ENCODE measurements at regions not wholly inside any gene's neighbourhood (a gene's known extent, or its start where the extent isn't known, plus 50 kb on each side); places are given as distances from the start of the nearest gene placed in this dataset.
"Not testable (repeated sequence)": the region's sequence is repeated elsewhere in the genome, so short reads cannot be mapped to it uniquely, and the experiment has no call there.

GRCh38 chr2:224650815-224651439 is 65.2 kb downstream of the CCDC195 start:
- H3K27ac ChIP-seq = no peak overlapping the region
- H3K9me3 ChIP-seq (replicated peaks in 1 of 11) = peaks cover 11 to 16% (median 12%) of the 10 kb centered on the region in 11 experiments
- H3K36me3 ChIP-seq = no peaks in the 10 kb centered on the region
- H3K4me3 ChIP-seq = no peak overlapping the region
- H3K4me1 ChIP-seq = no peaks in the 10 kb centered on the region
- TF ChIP-seq Cebpa-rat (IDR thresholded peaks at IDR 0.05) = no peak
- no peaks in the 10 kb centered on the region for H3K27me3 ChIP-seq
- H3K4me2 ChIP-seq = no peak overlapping the region
- no peak overlapping the region for H3K9ac ChIP-seq
- no peaks in the 10 kb centered on the region for H4K20me1 ChIP-seq

DNA sequence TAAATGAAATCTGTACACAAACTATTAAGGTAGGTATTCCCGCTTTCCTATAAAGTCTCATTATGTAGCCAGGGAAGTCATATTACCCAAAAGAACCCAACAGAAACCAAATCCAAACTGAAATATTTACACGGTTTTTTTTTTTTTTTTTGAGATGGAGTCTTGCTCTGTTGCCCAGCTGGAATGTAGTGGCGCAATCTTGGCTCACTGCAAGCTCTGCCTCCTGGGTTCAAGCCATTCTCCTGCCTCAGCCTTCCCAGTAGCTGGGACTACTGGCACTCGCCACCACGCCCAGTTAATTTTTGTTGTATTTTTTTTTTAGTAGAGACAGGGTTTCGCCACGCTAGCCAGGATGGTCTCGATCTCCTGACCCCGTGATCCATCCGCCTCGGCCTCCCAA is 62.5 kb upstream of the CUL3 start:
- H3K9ac ChIP-seq; H4K20me1 ChIP-seq; H3K4me1 ChIP-seq; H3K36me3 ChIP-seq; H3K9me3 ChIP-seq (replicated peaks in 1 of 11); H3K4me3 ChIP-seq; H3K4me2 ChIP-seq; H3K27ac ChIP-seq; H3K27me3 ChIP-seq: not testable (repeated sequence)

- H3K9me3 ChIP-seq (replicated peaks in 1 of 11) = no peaks in the 10 kb centered on the region
- H3K4me3 ChIP-seq = no peak overlapping the region
- no peaks in the 10 kb centered on the region for H3K4me1 ChIP-seq
- no peak for TF ChIP-seq Cebpa-rat (IDR thresholded peaks at IDR 0.05)
- H4K20me1 ChIP-seq = no peaks in the 10 kb centered on the region
- no peaks in the 10 kb centered on the region for H3K27me3 ChIP-seq
- H3K36me3 ChIP-seq = no peaks in the 10 kb centered on the region
- no peak overlapping the region for H3K4me2 ChIP-seq
- no peak overlapping the region for H3K27ac ChIP-seq
- no peak overlapping the region for H3K9ac ChIP-seq
Observed at GRCh38 chr2:224646242-224646846, 61.2 kb upstream of the CUL3 start.

DNA sequence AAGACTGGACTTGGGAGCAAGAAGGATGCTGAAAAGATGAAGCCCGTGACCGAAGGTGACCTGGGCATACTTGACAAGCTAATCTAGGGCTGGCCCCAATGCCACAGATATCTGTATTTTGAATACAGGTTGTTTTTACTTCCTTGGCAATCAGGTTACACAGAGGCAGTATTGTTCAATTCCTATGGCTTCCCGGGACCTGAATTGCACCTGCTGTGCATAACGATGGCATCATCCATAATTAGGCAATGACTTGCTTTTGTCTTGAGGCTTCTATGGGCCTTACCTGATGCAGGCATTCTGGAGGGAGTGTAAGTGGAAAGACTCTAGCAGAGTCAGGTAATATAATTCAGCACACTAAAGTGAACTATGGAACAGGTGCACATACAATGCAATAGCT is 60.6 kb upstream of the CUL3 start:
- Histone ChIP-seq H4K20me1 (no peaks in the 10 kb centered on the region), H3K4me1 (no peaks in the 10 kb centered on the region), H3K9ac (no peak overlapping the region), H3K27ac (no peak overlapping the region), H3K27me3 (no peaks in the 10 kb centered on the region), H3K9me3 (replicated peaks in 1 of 11) (no peaks in the 10 kb centered on the region), H3K4me3 (no peak overlapping the region), H3K36me3 (no peaks in the 10 kb centered on the region), H3K4me2 (no peak overlapping the region)
- TF ChIP-seq Cebpa-rat (IDR thresholded peaks at IDR 0.05) = no peak

DNA sequence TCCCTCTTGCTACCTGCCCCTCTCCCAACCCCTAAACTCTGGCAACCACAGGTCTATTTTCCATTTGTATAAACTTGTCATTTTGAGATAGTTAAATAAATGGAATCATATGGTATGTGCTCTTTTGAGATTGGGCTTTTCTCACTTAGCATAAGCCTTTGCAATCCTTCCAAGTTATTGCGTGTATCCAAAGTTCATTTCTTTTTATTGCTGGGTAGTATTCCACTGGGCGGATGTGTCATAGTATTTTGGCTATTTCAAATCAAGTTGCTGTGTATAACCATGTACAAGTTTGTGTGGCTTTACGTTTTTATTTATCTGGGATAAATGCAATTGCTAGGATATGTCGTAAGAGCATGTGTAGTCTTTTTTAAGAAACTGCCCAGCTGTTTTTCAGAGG is 55.5 kb upstream of the CUL3 start:
- Histone ChIP-seq H3K9me3 (replicated peaks in 1 of 11) (peaks cover 0 to 9% (median 0%) of the 10 kb centered on the region in 11 experiments; a peak in 2 of 22 replicates), H3K4me1 (peaks cover 0 to 13% (median 0%) of the 10 kb centered on the region in 10 experiments; a peak in 7 of 20 replicates), H3K27me3 (no peaks in the 10 kb centered on the region), H3K9ac (no peak overlapping the region), H3K4me3 (no peak overlapping the region), H3K36me3 (no peaks in the 10 kb centered on the region), H3K4me2 (no peak overlapping the region), H4K20me1 (no peaks in the 10 kb centered on the region), H3K27ac (no peak overlapping the region)
- TF ChIP-seq Cebpa-rat (IDR thresholded peaks at IDR 0.05) = no peak

DNA sequence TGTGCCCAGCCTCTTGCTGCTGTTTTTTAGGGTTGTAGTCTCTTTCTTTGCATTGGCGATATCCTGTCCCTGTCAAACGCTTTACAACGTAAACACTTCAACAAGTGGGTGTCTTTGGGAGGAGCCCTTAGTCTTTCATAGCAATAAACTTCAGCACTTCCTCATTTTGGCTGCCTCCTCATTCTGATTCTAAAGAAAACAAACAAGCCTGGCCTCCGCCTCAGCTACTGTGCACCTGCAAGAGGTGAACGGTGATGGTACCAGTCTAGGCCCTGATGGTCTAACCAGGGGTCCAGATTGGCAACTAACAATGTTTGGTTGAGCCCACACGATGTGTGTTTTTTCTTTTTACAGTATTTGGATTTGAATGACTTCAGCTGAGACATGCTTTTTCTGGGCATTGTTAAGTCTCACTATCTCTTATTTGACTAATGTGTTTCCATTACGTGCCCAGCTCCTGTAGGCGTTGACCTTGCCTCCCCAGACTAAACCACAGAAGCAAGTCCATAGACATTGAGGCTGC is 53.2 kb upstream of the CUL3 start:
- Histone ChIP-seq H3K27me3 (no peaks in the 10 kb centered on the region), H3K4me3 (no peak overlapping the region), H3K27ac (peak overlapping the region in 3 of 11 experiments; percentile 17 to 39 (median 35); a peak in 2 of 22 replicates), H4K20me1 (no peaks in the 10 kb centered on the region), H3K4me2 (peak overlapping the region in 5 of 11 experiments; percentile 19 to 75 (median 49); a peak in 8 of 22 replicates), H3K4me1 (peaks cover 0 to 13% (median 0%) of the 10 kb centered on the region in 10 experiments; a peak in 7 of 20 replicates), H3K9me3 (replicated peaks in 1 of 11) (peaks cover 0 to 9% (median 0%) of the 10 kb centered on the region in 11 experiments; a peak in 2 of 22 replicates), H3K36me3 (no peaks in the 10 kb centered on the region), H3K9ac (peak overlapping the region in 1 of 11 experiments; percentile 31; a peak in 2 of 22 replicates)
- TF ChIP-seq Cebpa-rat (IDR thresholded peaks at IDR 0.05) = no peak

Measured in BLaER1 treated with 17β-estradiol and CSF1 and Interleukin-3, amounts not matched to agents 10 nM and 100 nM (cell line).